ENCODE measurements at regions not wholly inside any gene's neighbourhood (a gene's known extent, or its start where the extent isn't known, plus 50 kb on each side); places are given as distances from the start of the nearest gene placed in this dataset.
"Not testable (repeated sequence)": the region's sequence is repeated elsewhere in the genome, so short reads cannot be mapped to it uniquely, and the experiment has no call there.

DNA sequence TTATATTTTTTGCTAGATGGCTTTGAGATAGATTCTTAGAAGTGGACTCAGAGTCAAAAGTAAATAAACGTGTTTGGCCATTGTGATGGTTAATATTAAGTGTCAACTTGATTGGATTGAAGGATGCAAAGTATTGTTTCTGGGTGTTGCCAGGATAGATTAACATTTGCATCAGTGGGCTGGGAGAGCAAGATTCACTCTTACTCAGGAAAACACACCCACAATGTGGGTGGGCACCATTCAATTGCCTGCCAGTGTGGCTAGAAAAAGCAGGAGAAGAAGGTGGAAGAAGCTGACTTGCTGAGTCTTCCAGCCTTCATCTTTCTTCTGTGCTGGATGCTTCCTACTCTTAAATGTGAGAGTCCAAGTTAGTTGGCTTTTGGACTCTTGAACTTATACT, 368.4 kb upstream of the TSPY2 start:
- DNase-seq = not testable (repeated sequence)

DNA sequence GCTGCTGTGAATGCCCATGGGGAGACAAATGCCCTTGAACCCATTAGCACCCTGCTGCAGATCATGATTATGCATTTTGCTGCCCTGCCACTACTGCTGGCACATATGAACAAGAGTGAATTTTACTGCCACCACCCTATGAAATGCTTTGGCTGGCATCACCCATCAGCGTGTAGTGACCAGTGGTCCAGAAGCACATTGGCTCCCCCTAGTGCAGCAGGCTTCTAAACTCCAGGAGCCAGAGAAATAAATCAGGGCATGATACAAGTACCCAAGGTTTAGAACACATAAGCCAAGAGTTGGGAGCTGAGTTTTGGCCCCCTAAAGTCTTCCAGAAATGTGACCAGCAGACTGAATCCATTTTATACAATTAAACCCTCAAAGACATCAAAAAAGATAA, 355.4 kb upstream of the TSPY2 start:
- not testable (repeated sequence) for DNase-seq

DNA sequence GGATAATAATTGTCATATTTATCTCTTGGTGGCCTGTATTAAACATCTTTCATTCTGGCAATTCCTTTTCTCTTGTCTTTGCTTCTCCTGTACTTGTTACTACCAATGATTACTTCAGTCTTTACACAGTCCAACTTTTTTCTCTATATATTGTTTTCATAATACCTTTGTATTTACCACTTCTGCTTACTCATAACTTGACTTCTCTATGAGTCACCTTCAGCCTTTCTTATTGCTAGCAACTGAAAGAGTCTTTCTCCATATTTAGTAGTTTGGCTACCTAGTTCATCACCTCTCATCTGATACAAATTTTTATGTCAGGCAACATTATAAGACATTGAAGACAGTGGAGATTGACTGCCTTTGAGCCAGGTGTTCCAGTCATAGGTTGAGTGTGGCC, 349.3 kb upstream of the TSPY2 start:
- DNase-seq = not testable (repeated sequence)

GRCh38 chrY:5908696-5909494, 337.1 kb upstream of the TSPY2 start:
- DNase-seq = not testable (repeated sequence)

- DNase-seq = not testable (repeated sequence)
Measured at GRCh38 chrY:5938442-5938841, 307.6 kb upstream of the TSPY2 start.

DNA sequence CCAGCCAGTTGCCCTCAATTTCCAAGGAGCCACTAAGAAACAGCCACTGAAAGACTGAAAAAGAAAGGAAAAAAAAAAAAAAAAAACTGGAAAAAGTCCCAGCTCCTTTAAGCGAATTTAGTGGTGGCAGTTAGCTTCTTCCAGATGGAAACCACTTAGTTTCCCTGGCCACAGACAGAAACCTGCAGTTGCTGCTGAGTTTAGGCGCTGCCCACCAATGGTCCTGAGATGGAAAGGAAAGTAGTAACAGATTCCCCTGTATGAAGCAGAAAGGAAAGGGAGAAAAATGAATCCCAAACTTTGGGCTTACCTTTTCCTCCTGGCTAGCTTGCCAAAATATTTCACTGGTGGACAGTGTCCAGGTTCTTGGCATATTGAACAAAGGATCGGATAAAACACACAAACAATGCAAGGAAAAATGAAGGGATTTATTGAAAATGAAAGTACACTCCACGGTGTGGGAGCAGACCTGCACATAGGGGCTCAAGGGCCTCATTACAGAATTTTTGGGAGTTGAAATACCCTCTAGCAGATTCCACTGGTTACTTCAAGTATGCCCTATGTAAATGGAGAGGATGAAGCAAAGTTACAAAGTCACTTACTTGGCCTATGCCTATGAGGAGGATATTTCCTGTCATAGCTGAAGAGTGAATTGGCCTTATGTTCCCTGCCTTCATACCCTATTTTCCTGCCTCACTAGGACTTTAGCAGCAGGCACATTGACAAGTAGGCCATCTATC, 299.5 kb upstream of the TSPY2 start:
- peak; percentile 2 for DNase-seq

DNA sequence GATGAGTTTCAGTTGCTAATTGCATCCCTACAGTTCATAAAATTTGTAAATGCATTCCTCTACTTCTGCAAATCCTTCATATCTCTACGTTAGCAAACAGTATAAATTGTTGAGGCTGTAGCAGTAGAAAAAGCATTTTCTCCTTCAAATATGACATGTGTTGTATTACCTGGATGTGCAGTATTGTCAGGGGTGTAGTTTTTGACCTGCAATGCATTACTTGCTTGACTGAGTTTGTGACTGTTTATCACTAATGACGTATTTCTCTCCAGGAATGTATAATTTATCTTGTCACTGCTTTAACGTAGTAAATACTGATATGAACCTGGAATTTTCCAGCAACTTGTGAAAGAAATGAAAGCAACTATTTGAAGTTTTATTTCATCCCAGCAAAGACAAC, 279.0 kb upstream of the TSPY2 start:
- DNase-seq = not testable (repeated sequence)

GRCh38 chrY:5990665-5991064, 255.4 kb upstream of the TSPY2 start:
- peak; percentile 0 for DNase-seq

Measured in tongue (tissue), 1 donor.